ENCODE measurements at regions not wholly inside any gene's neighbourhood (a gene's known extent, or its start where the extent isn't known, plus 50 kb on each side); places are given as distances from the start of the nearest gene placed in this dataset.

- no peak for TF ChIP-seq CTCF (IDR thresholded peaks at IDR 0.05; ENCODE audit: control extremely low read depth in 1 of 3, insufficient read depth in 1 of 3, low read depth in 1 of 3, low read length in 3 of 3)
- TF ChIP-seq SP1 (IDR thresholded peaks at IDR 0.05; ENCODE audit: low read depth, low read length), result no peak
Observed at GRCh38 chr6:93045156-93045555, 374.2 kb downstream of the EPHA7 start.

Measured in H1 (cell line).